NCI-H446 (cell line): ENCODE measurements at regions not wholly inside any gene's neighbourhood (a gene's known extent, or its start where the extent isn't known, plus 50 kb on each side); places are given as distances from the start of the nearest gene placed in this dataset.
"Not testable (repeated sequence)": the region's sequence is repeated elsewhere in the genome, so short reads cannot be mapped to it uniquely, and the experiment has no call there.

ENCODE experiments used
- DNase-seq, 2 experiments: peaks; one replicate each; lab custom pipeline; 2025; lab: John Stamatoyannopoulos, UW

DNA sequence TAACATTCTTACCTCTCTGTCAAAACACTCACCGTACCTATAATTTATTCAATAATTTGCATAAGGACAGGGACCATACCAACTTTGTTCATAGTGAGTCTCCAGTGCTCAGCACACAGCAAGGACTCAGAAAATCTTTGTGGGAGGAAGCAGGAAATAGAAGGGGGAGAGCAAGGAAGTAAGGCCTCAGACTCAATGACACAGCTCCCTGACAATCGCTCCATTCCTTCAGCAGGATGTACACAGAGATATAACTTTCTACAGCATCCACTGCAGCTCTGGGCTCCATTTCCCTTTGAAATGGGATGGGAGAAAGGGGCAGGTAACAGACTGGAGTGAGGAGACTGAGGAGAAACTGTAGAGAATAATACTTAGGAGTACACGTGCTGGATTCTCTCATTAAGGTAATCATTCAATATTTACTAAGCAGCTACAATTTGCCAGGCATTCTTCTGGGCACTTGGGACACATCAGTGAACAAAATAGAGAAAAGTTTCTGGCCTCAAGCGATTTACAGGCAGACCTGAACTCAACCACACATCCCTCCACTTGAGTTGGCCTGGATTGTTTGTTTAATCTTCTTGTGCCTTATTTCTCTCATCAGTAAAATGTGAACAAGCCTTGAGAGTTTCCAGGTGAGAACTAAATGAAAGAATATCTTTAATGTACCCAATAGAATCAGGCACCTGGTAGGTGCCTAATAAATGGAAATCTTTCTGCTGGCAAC lies 330.3 kb upstream of the THBS1 start:
- DNase-seq = no peak

DNA sequence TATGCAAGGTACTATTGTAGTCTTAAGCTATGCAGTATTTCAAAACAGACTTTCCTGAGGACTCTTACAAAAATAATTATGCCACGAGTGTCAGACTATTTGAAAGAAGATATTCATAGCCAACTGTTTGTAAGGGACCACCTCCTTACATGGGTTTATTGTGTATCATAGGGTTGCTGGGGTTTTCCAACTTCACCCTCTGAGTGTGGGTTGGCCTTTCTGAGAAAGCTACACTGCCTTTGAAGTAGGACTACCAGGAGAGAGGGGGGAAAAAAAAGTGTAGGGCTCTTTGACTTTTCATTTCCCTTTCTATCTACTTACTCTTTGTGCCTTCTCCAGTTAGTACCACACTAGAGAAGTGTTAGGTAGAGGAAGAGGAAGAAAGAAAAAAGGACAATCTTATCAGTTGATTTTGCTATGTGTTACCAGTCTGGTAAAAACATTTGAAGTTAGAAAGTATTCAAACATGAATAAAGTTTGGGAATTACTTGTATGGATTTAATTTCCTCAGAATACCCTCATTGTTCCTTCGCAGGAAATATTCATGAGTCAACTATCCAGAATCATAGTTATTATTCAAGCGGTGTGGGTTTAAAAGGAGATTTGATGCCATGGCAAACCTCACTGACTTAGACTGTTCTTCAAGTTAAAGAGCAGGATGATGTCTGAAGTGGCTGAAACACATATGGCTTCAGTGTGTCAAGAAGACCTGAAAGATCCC lies 329.3 kb upstream of the THBS1 start:
- DNase-seq = no peak

DNA sequence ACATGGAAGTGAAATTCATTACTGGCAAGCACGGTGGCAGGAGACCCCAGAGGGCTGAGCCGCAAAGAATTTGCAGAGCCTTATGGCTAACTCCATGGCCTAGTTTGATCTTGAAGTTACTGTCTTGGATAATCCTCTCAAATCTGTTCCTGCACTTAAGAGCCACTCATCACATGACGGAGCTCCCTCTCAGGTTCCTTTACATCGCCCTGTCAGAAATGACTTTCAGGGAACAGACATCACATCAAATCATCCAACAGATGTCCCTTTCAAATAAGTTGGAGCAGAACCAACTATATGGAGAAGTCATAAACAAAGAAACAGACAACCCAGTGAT lies 328.8 kb upstream of the THBS1 start:
- peak; percentile 2 to 60 for DNase-seq

DNA sequence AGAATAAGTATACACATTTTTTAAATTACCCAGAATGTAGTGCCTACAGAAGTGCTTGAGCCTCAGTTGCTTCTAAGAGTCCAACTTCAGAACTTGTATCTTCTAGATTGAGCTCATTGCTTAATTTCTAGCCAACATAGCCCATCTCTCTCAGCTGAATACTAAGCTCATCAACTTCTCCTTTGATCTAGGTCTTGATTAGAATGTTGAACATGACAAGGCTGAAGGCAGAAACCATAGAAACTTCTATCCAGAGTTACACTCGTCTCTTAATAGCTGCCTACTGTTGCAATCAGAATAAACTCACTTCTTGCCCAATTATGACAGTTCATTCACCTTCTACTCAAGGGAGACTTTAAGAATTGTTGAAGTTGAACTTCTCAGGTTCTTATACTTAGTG lies 327.3 kb upstream of the THBS1 start:
- no peak for DNase-seq

DNA sequence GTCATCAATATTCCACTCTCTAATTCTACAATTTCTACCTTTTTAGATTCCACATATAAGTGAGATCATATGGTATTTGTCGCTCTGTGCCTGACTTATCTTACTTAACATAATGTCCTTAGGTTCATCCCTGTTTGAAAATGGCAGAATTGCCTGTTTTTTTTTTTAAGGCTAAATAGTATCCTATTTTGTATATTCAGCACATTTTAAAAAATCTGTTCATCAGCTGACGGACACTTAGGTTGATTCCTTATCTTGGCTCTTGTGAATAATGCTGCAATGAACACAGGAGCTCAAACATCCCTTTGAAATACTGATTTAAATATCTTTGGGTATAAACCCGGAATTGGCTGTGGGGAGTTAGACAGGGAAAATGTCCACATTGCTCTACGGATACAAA lies 326.7 kb upstream of the THBS1 start:
- DNase-seq = no peak

DNA sequence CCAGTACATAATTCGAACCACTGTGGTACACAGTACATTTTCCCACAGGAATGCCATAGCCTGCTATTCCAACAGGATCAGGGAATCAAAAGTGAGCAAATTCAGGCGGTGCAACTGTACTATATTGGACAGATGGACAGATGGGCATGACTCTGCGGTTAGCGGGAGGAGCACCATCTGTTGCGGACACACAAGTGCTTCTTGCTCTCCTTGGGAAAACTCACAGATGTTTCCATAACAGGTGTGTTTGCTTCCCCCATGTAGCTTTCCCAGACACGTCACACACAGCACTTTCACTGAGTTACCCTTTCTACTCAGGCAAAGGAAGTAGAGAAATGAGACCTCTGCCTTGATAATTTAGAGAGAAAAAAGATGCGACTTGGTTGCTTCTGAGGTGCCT lies 325.1 kb upstream of the THBS1 start:
- DNase-seq = peak; percentile 23 to 65

DNA sequence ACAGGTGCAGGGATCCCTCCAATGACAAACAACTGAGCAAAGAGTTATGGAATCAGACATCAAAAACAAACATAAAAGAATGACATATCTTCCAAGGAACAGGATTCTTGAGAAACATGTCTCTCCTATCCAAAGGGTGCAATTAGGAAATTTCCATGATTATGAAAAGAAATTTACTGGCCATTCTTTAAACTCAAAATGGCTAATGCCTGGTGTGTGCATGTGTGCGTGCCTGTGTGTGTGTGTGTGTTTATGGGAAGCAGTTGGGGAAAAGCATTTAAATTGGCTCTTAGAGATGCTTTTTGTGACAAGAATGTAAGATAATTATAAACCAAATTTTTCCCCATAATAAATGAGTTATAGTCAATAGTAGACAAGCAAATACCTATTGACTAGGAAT lies 320.5 kb upstream of the THBS1 start:
- no peak for DNase-seq

DNA sequence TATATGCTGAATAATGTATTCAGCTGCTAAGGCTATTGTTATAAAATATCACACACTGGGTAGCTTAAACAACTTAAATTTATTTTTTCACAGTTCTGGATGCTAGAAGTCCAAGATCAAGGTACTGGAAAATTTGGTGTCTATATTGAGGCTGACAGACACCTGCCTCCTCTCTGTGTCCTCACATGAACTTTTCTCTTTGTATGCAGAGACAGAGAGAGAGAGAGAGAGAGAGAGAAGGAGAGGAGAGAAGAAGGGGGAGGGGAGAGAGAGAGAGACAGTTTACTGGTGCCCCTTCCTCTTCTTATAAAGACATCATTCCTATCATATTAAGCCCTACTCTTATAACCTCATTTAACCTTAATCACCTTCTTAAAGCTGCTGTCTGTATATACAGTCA lies 320.1 kb upstream of the THBS1 start:
- no peak for DNase-seq

DNA sequence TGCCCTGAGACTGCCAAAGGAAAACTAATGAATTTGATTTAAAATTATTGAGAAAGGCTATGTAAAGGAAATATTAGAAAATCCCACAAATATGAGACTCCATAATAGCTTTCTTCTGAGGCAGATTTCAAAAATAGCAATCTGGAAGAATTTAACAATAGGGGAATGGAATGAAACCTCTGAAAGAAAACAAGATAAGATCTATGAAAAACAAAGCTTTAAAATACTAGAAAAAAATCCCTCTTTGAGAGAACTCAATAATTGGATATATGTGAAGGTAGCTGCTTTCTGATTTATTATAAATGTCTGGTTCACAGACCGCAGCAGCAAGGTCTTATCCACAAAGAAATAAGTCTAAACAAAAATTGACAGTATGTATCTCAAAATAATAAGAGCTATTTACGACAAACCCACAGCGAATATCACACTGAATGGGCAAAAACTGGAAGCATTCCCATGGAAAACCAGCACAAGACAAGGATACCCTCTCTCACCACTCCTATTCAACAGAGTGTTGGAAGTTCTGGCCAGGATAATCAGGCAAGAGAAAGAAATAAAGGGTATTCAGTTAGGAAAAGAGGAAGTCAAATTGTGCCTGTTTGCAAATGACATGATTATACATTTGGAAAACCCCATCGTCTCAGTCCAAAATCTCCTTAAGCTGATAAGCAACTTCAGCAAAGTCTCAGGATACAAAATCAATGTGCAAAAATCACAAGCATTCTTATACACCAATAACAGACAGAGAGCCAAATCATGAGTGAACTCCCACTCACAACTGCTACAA lies 319.3 kb upstream of the THBS1 start:
- not testable (repeated sequence) for DNase-seq

DNA sequence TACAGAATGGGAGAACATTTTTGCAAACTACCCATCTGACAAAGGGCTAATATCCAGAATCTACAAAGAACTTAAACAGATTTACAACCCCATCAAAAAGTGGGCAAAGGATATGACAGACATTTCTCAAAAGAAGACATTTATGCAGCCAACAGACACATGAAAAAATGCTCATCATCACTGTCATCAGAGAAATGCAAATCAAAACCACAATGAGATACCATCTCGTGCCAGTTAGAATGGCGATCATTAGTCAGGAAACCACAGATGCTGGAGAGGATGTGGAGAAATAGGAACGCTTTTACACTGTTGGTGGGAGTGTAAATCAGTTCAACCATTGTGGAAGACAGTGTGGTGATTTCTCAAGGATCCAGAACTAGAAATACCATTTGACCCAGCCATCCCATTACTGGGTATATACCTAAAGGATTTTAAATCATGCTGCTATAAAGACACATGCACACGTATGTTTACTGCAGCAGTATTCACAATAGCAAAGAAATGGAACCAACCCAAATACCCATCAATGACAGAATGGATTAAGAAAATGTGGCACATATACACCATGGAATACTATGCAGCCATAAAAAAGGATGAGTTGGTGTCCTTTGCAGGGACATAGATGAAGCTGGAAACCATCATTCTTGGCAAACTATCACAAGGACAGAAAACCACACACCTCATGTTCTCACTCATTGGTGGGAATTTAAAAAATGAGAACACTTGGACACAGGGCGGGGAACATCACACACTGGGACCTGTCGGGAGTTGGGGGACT lies 317.7 kb upstream of the THBS1 start:
- DNase-seq = not testable (repeated sequence)

DNA sequence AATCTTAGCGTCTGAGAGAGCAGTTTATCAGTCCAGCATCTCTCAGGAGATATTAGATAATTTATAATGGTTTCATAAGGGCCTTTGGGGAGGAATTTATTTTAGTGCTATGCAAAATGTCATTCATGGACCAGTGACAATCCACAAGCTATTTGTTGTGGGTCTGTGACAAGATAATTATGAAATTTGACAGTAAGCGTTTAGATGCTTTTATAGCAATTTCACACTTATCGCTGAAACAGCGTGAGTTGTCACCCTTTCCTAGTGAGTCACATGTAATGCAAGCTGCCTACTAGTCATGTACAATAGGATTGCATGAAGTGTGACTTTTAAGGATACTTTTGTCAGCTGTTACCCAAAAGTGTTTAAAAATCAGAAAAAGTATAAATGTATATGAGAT lies 315.6 kb upstream of the THBS1 start:
- no peak for DNase-seq

DNA sequence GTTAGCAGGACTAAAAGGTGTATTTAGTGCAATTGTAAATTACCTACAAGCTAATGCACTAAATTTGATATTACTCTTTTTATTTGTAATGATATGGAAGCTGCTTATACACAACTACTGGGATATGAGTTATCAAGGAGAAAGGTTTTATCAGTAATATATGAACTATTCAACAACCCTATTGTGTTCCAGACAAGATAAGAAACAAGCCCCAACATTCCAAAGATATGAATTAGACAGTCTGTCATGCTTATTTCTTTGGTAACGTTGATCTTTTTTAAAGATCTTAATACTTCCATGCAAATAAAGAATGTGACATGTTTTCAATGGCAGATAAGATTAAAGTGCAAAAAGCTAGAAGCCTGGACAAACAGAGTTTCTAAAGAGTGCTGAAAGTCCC lies 314.0 kb upstream of the THBS1 start:
- no peak for DNase-seq

DNA sequence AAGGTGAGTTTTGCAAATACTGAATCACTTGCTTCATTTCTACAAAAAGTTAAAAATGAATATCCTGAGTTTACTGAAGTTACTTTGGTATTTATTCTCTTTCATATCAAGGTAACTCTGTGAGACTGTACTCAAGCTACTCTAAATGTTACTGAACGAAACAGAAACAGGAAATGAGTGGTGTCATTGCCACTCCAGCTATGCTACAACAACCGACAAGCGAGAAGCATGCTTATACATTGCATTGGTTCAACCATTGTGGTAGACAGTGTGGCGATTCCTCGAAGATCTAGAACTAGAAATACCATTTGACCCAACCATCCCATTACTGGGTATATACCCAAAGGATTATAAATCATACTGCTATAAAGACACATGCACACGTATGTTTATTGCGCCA lies 313.2 kb upstream of the THBS1 start:
- no peak for DNase-seq

DNA sequence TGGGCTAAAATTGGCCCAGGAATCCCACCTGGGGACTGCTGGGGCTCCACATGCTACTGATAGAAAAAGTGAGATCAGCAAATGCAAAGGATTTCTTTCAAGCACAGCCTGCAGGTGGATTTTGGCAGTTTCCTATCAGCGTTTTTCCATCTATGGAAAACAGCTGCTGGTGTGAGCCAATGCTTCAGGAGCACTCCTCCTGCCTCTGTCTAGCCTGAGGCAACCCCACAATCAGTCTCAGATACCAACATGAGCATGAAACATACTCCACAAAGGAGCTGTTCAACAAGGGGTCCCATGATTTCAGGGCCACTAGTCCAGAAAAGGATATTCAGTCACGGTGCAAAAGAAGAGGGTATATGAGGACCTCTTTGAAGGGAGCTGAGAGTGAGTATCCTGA lies 311.5 kb upstream of the THBS1 start:
- DNase-seq = no peak

DNA sequence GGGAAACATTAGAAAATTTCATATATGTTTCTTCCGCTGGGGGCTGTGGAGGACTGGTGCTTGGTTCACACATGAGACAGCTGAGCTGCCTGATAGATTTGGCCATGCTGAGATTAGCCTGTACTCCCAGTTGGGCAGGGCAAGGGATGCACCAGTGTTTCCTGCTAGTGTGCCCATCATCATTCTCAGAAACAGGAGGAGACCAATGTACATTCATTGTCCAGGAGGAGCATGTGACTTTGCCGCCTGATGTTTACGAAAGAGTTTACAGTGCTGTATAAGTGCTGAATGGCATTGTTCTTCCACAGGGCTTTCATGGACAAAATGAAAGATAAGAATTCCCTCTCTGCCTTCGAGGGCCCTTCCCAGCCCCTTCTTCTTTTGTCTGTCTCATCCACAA lies 311.1 kb upstream of the THBS1 start:
- DNase-seq = no peak

DNA sequence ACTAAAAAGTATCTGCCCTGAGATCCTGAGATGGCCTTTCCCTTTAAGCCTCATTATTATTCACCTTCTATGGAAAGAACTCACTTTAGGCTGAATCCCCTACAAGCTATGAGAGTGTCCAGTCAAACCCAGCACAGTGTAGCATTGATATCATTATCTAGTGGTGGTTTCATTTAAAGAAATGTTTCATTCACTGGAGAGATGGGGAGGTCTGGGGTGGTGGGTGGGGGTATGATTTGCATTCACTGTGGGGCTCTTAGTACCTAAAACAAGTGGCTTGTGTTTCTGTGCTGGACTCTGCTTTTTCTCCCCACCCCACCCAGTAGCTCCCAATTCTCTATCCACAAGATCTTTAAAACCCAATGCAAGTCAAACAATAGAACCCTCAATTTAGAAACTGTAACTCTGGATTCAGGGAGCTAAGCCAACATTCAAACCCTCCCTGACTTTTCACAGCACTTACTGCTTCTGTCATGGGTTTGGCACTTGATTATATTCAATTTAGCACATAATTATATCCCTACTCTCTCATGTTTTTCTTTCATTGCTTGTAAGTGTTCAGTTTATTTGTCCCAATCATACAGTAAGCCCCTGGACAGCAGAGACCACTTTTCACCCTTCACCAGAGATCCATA lies 310.5 kb upstream of the THBS1 start:
- no peak for DNase-seq

DNA sequence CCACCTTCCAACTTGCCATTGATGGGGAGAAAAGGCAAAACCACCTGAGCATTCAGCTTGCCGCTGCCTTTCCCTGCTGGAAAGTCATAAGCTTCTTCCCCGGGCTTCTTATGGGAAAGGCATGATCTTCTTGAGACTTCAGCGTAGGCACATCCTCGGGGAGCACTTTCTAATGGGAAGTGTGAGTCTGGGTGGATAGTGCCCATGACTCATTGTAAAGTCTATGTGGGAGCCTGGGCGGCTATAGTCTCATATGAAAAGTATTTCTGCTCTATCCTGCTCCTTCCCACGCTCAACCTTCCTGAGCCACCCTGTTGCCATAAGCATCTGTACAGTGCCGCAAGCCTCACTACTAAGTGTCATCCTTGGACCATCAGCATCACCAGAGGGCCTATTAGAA lies 309.9 kb upstream of the THBS1 start:
- no peak for DNase-seq

DNA sequence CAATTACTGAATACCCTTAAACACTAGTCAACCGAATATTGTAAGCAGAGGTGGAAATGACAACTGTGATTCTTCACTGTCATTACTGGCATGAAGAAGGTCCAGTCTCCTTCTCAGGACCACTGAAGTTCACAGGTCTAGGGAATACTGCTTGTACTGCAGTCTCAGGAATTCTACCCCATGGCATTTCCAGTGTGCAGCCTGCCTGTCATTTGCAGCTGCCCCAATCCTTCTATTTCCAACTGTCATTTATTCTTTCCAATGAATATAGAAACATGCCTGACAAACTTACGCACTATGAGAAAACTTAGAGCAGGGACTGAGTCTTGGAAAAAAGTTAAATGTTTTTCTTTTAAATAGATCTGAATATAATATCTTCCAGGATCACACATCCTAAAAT lies 308.0 kb upstream of the THBS1 start:
- DNase-seq = no peak

DNA sequence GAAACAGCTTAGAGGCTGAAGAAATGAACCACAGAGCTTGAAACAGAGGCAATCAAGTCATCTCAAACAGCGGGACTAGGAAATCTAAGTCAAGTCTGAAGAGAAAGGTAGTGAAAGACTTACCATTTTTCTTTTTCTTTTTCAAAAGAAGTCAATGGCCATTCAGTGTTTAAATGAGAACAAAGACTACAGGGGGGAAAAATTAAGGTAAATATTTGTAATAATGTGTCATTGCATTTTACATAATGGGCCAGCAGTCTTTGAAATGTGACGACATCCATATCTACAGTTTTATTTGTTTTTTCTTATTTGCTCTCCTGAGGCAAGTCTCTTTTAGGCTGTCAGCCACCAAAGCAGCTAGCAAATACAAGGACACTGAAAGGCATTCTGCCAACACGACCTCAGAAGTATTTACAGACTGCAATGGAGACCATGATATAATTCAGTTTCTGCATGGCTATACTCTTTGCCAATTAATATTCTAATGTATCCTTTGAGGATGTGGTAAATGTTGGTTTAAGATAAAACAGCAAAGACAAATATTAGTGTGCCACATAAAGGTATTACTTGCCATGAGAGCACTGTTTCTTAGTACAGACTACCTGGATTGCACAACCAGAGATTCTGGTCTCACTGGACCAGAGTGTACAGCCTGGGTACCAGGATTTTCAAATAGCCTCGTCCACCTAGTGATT lies 307.0 kb upstream of the THBS1 start:
- DNase-seq = no peak

DNA sequence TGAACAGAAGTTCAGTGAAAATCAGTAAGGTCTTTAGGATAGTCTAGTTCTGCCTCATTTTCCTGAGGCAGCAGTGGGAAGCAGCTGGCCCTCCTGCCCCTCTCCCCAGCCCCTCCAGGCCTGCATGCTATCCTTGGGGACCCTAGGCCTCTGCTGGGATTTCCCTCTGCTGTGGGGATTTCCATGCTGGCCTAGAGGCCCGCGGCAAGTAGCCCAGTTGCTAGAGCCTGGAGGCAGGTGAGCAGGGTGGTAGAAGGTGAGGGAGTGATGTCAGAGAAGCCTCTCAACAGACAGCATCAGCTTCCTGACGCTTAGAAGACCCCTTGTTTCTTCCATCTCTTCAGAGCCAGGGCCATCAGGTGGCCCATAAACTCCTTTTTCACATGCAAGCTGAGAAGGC lies 305.8 kb upstream of the THBS1 start:
- DNase-seq = no peak

DNA sequence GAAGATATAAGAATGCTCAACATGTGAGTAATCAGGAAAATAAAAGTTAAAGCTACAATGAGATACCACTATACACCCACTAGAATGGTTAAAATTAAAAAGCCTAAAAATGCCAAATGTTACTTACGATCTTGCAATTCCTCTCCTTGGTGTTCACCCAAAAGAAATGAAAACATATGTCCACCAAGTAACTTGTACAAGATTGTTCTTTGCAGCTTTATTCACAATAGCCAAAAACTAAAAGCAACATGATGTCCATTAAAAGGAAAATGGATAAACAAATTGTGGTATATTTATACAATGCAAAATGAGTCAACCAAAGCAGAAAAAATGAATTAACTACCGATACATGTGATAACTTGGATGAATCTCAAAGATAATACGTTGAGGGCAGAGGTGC lies 301.6 kb upstream of the THBS1 start:
- no peak for DNase-seq
